ENCODE measurements at regions not wholly inside any gene's neighbourhood (a gene's known extent, or its start where the extent isn't known, plus 50 kb on each side); places are given as distances from the start of the nearest gene placed in this dataset.

DNA sequence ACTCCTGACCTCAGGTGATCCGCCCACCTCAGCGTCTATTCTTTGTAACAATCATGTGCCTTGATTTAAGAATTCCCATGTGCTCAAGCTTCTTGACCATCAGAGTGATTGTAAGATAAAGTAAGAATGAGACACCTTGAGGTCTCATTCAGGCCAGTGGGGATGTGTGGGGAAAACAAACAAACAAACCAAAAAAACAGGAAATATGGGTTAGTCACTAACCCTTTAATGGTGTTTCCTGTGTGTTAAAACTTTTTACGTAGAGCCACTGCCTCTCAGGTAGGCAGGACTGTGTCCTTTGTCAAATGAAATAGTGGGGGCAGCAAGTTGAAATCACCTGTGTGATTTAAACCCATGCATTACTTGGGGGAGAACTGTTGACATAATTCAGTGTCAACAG is 91.5 kb upstream of the DHRSX start:
- TF ChIP-seq, protein P1, sequence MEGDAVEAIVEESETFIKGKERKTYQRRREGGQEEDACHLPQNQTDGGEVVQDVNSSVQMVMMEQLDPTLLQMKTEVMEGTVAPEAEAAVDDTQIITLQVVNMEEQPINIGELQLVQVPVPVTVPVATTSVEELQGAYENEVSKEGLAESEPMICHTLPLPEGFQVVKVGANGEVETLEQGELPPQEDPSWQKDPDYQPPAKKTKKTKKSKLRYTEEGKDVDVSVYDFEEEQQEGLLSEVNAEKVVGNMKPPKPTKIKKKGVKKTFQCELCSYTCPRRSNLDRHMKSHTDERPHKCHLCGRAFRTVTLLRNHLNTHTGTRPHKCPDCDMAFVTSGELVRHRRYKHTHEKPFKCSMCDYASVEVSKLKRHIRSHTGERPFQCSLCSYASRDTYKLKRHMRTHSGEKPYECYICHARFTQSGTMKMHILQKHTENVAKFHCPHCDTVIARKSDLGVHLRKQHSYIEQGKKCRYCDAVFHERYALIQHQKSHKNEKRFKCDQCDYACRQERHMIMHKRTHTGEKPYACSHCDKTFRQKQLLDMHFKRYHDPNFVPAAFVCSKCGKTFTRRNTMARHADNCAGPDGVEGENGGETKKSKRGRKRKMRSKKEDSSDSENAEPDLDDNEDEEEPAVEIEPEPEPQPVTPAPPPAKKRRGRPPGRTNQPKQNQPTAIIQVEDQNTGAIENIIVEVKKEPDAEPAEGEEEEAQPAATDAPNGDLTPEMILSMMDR (IDR thresholded peaks at IDR 0.05): no peak
- TF ChIP-seq POLR2A (IDR thresholded peaks at IDR 0.05): no peak
